WTC11 (cell line): ENCODE measurements at regions not wholly inside any gene's neighbourhood (a gene's known extent, or its start where the extent isn't known, plus 50 kb on each side); places are given as distances from the start of the nearest gene placed in this dataset.

Experiments
- ATAC-seq: fragments of 200-7000 bp; cut with Tn5 transposase; 2 replicates; pipeline ENCODE4 v1.10.0; 2021; ENCODE audit warnings: mild to moderate bottlenecking, moderate library complexity
- CTCF ChIA-PET: fragments of 300-600 bp; sonication (Branson Sonifier 250); formaldehyde crosslinking; loops from one replicate; lab custom pipeline; 2021; ENCODE audit warnings: antibody characterized with exemption; lab: Charles Lee
- POLR2A ChIA-PET: fragments of 350-600 bp; sonication (Branson Sonifier 250); formaldehyde crosslinking; loops from one replicate; lab custom pipeline; 2021; ENCODE audit warnings: antibody characterized with exemption; lab: Charles Lee
- DNase-seq: peaks from one replicate; pipeline ENCODE4 v3.0.0; 2021; ENCODE audit warnings: low spot score
- H3K27ac Mint-ChIP-seq: 2 replicates; pipeline ENCODE4 v1.8.0; 2021; ENCODE audit warnings: mixed read lengths
- H3K27me3 Mint-ChIP-seq: 2 replicates; pipeline ENCODE4 v1.8.0; 2021; ENCODE audit warnings: low read depth, mild to moderate bottlenecking, moderate library complexity, mixed read lengths
- H3K36me3 Mint-ChIP-seq: 2 replicates; pipeline ENCODE4 v1.8.0; 2021; ENCODE audit warnings: mixed read lengths
- H3K4me1 Mint-ChIP-seq: 2 replicates; pipeline ENCODE4 v1.8.0; 2022; ENCODE audit warnings: mixed read lengths
- H3K4me3 Mint-ChIP-seq: 2 replicates; pipeline ENCODE4 v1.8.0; 2021; ENCODE audit warnings: mild to moderate bottlenecking, moderate library complexity, mixed read lengths
- H3K9me3 Mint-ChIP-seq: 2 replicates; pipeline ENCODE4 v1.8.0; 2021; ENCODE audit warnings: mixed read lengths
- ATF6 ChIP-seq: sonication (generic); formaldehyde crosslinking; IDR thresholded peaks from 2 replicates; pipeline ENCODE4 v1.8.1; 2023; ENCODE audit warnings: mild to moderate bottlenecking, missing genetic modification reagents
- CREM ChIP-seq: sonication (generic); formaldehyde crosslinking; IDR thresholded peaks from 2 replicates; pipeline ENCODE4 v1.8.1; 2022; ENCODE audit warnings: mild to moderate bottlenecking, missing genetic modification reagents, moderate library complexity
- FOXP4 ChIP-seq: sonication (generic); formaldehyde crosslinking; IDR thresholded peaks from 2 replicates; pipeline ENCODE4 v1.8.0; 2022; ENCODE audit warnings: mild to moderate bottlenecking, missing genetic modification reagents
- GRHL2 ChIP-seq: fragments of 250-450 bp; sonication (Bioruptor Pico); IDR thresholded peaks from 2 replicates; pipeline ENCODE4 v1.8.0; 2022; ENCODE audit warnings: mild to moderate bottlenecking, moderate library complexity; ENCODE audit not compliant: insufficient replicate concordance, severe bottlenecking
- GTF2I ChIP-seq: fragments of 250-450 bp; sonication (Bioruptor Pico); conservative IDR thresholded peaks from 2 replicates; pipeline ENCODE4 v1.4.0; 2021; ENCODE audit warnings: mild to moderate bottlenecking
- HMGXB4 ChIP-seq: sonication (generic); formaldehyde crosslinking; IDR thresholded peaks from 2 replicates; pipeline ENCODE4 v1.8.1; 2023; ENCODE audit warnings: mild to moderate bottlenecking, moderate library complexity, missing genetic modification reagents
- IRF2 ChIP-seq: sonication (generic); formaldehyde crosslinking; IDR thresholded peaks from 2 replicates; pipeline ENCODE4 v1.8.0; 2022; ENCODE audit warnings: low read depth, missing genetic modification reagents, borderline replicate concordance
- JAZF1 ChIP-seq: fragments of 250-450 bp; sonication (Bioruptor Pico); IDR thresholded peaks from 2 replicates; pipeline ENCODE4 v1.9.0; 2021; ENCODE audit warnings: moderate library complexity, mild to moderate bottlenecking, inconsistent platforms
- NR2C2 ChIP-seq: sonication (generic); formaldehyde crosslinking; IDR thresholded peaks from 2 replicates; pipeline ENCODE4 v1.8.0; 2022; ENCODE audit warnings: mild to moderate bottlenecking, missing genetic modification reagents
- PREB ChIP-seq: sonication (generic); formaldehyde crosslinking; IDR thresholded peaks from 2 replicates; pipeline ENCODE4 v1.8.1; 2022; ENCODE audit warnings: mild to moderate bottlenecking, missing genetic modification reagents, moderate library complexity, borderline replicate concordance
- SOX15 ChIP-seq: fragments of 250-450 bp; sonication (Bioruptor Pico); IDR thresholded peaks from 2 replicates; pipeline ENCODE4 v1.9.0; 2021; ENCODE audit warnings: mild to moderate bottlenecking
- TCF7 ChIP-seq: sonication (generic); formaldehyde crosslinking; IDR thresholded peaks from 2 replicates; pipeline ENCODE4 v1.8.0; 2022; ENCODE audit warnings: mild to moderate bottlenecking, low read depth, missing genetic modification reagents, moderate library complexity
- USF2 ChIP-seq: sonication (generic); formaldehyde crosslinking; IDR thresholded peaks from 2 replicates; pipeline ENCODE4 v1.8.1; 2023; ENCODE audit warnings: mild to moderate bottlenecking, missing genetic modification reagents, moderate library complexity
- ZNF396 ChIP-seq: fragments of 250-450 bp; sonication (Bioruptor Pico); IDR thresholded peaks from 2 replicates; pipeline ENCODE4 v1.8.0; 2021; ENCODE audit warnings: mild to moderate bottlenecking, moderate library complexity, borderline replicate concordance
- ZNF671 ChIP-seq: fragments of 250-450 bp; sonication (Bioruptor Pico); IDR thresholded peaks from 2 replicates; pipeline ENCODE4 v1.8.0; 2021; ENCODE audit warnings: mild to moderate bottlenecking
- TF ChIP-seq, protein P1 (sequence below): fragments of 250-450 bp; sonication (Bioruptor Pico); IDR thresholded peaks from 2 replicates; pipeline ENCODE4 v1.9.0; 2021; ENCODE audit warnings: mild to moderate bottlenecking, borderline replicate concordance
- TF ChIP-seq, protein P2 (sequence below): sonication (generic); formaldehyde crosslinking; IDR thresholded peaks from 2 replicates; pipeline ENCODE4 v1.8.0; 2023; ENCODE audit warnings: mild to moderate bottlenecking, missing genetic modification reagents

DNA sequence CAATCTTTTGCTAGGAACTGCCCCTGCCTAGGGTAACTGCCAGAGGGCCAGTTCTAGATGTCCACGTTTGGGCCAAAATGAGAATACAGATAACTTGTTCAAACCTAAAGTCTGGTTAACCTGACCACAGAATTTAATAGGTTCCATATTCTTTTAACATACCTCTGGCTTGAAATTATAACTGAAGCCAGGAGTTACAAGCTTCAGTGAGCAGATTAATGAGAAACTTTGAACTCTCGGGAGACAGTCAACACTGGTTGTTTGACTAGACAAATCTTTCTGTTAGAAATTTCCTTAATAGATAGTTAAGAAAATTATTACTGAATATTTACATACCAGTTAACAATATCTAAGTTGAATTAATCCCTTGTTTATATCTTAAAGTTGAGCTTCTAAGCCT, 110.0 kb upstream of the KLF7 start:
- no peak for DNase-seq
- TF ChIP-seq SOX15 (CRISPR knock-in tag) = no peak
- no peak for TF ChIP-seq CREM (CRISPR knock-in tag)
- TF ChIP-seq, protein P1, sequence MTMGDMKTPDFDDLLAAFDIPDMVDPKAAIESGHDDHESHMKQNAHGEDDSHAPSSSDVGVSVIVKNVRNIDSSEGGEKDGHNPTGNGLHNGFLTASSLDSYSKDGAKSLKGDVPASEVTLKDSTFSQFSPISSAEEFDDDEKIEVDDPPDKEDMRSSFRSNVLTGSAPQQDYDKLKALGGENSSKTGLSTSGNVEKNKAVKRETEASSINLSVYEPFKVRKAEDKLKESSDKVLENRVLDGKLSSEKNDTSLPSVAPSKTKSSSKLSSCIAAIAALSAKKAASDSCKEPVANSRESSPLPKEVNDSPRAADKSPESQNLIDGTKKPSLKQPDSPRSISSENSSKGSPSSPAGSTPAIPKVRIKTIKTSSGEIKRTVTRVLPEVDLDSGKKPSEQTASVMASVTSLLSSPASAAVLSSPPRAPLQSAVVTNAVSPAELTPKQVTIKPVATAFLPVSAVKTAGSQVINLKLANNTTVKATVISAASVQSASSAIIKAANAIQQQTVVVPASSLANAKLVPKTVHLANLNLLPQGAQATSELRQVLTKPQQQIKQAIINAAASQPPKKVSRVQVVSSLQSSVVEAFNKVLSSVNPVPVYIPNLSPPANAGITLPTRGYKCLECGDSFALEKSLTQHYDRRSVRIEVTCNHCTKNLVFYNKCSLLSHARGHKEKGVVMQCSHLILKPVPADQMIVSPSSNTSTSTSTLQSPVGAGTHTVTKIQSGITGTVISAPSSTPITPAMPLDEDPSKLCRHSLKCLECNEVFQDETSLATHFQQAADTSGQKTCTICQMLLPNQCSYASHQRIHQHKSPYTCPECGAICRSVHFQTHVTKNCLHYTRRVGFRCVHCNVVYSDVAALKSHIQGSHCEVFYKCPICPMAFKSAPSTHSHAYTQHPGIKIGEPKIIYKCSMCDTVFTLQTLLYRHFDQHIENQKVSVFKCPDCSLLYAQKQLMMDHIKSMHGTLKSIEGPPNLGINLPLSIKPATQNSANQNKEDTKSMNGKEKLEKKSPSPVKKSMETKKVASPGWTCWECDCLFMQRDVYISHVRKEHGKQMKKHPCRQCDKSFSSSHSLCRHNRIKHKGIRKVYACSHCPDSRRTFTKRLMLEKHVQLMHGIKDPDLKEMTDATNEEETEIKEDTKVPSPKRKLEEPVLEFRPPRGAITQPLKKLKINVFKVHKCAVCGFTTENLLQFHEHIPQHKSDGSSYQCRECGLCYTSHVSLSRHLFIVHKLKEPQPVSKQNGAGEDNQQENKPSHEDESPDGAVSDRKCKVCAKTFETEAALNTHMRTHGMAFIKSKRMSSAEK (CRISPR knock-in tag) = no peak
- TF ChIP-seq ZNF671 = no peak
- Mint-ChIP-seq H3K9me3 (peaks cover 14% of the 10 kb centered on the region), H3K4me1 (0 out of 2 replicates have a peak, but pooled peaks cover 4% of the 10 kb centered on the region), H3K27ac (no peak overlapping the region), H3K27me3 (no peaks in the 10 kb centered on the region), H3K36me3 (peaks cover 6% of the 10 kb centered on the region; the same call in 1 of the 2 replicates), H3K4me3 (no peak overlapping the region)
- CTCF ChIA-PET = no interaction called here
- POLR2A ChIA-PET = no interaction called here
- no peak for ATAC-seq

- CTCF ChIA-PET = no interaction called here
- H3K27me3 Mint-ChIP-seq = no peaks in the 10 kb centered on the region
- POLR2A ChIA-PET = no interaction called here
- TF ChIP-seq NR2C2 (no peak), IRF2 (CRISPR knock-in tag) (no peak), ATF6 (CRISPR knock-in tag) (no peak), JAZF1 (CRISPR knock-in tag) (no peak), GRHL2 (no peak)
- H3K4me1 Mint-ChIP-seq = 0 out of 2 replicates have a peak, but pooled peaks cover 4% of the 10 kb centered on the region
- peaks cover 6% of the 10 kb centered on the region; the same call in 1 of the 2 replicates for H3K36me3 Mint-ChIP-seq
- ATAC-seq (no peak), DNase-seq (no peak)
- no peak overlapping the region for H3K27ac Mint-ChIP-seq
- H3K4me3 Mint-ChIP-seq = no peak overlapping the region
- peaks cover 14% of the 10 kb centered on the region for H3K9me3 Mint-ChIP-seq
These were observed 110.5 kb upstream of the KLF7 start for GRCh38 chr2:207276248-207276647.

- no peak overlapping the region for H3K27ac Mint-ChIP-seq
- H3K9me3 Mint-ChIP-seq = peaks cover 14% of the 10 kb centered on the region
- no peak for DNase-seq
- ChIA-PET CTCF (interaction anchor here (1.4 kb wide), 1 partner anchor 476 kb away, joined by 3 read pairs; no protein-coding TSS in a partner anchor), POLR2A (no interaction called here)
- 0 out of 2 replicates have a peak, but pooled peaks cover 4% of the 10 kb centered on the region for H3K4me1 Mint-ChIP-seq
- peaks cover 6% of the 10 kb centered on the region; the same call in 1 of the 2 replicates for H3K36me3 Mint-ChIP-seq
- ATAC-seq = peak; percentile 68
- H3K27me3 Mint-ChIP-seq = no peaks in the 10 kb centered on the region
- no peak overlapping the region for H3K4me3 Mint-ChIP-seq
- TF ChIP-seq HMGXB4 (no peak), PREB (CRISPR knock-in tag) (no peak), TCF7 (CRISPR knock-in tag) (no peak), GTF2I (CRISPR knock-in tag) (no peak), ZNF396 (CRISPR knock-in tag) (no peak), USF2 (CRISPR knock-in tag) (no peak), FOXP4 (CRISPR knock-in tag) (no peak)
- TF ChIP-seq, protein P2, sequence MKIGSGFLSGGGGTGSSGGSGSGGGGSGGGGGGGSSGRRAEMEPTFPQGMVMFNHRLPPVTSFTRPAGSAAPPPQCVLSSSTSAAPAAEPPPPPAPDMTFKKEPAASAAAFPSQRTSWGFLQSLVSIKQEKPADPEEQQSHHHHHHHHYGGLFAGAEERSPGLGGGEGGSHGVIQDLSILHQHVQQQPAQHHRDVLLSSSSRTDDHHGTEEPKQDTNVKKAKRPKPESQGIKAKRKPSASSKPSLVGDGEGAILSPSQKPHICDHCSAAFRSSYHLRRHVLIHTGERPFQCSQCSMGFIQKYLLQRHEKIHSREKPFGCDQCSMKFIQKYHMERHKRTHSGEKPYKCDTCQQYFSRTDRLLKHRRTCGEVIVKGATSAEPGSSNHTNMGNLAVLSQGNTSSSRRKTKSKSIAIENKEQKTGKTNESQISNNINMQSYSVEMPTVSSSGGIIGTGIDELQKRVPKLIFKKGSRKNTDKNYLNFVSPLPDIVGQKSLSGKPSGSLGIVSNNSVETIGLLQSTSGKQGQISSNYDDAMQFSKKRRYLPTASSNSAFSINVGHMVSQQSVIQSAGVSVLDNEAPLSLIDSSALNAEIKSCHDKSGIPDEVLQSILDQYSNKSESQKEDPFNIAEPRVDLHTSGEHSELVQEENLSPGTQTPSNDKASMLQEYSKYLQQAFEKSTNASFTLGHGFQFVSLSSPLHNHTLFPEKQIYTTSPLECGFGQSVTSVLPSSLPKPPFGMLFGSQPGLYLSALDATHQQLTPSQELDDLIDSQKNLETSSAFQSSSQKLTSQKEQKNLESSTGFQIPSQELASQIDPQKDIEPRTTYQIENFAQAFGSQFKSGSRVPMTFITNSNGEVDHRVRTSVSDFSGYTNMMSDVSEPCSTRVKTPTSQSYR (CRISPR knock-in tag) = no peak
These were observed 111.1 kb upstream of the KLF7 start for GRCh38 chr2:207276858-207277257.
